ENCODE measurements at regions not wholly inside any gene's neighbourhood (a gene's known extent, or its start where the extent isn't known, plus 50 kb on each side); places are given as distances from the start of the nearest gene placed in this dataset.

DNA sequence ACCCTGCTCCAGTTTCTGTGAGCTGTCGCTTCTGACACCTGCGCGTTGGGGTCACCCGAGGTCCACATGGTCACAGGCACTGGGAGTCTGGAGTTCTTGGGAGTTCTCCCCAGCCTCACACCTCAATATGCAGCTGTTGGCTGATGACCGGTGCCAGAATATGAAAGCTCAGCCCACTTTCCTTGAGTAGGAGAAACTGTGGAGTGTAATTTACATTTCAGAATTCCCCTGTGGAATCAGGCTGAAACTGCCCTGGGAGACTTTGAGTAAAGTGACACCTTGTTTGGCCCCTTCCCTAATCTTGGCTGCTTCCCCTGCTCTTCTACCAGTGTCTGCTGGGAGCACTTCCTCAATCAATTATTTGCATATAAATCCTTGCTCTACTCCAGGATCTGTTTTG lies 255.9 kb downstream of the NFKBIZ start:
- intact Hi-C loops (cut with DNase I): no loop called here

DNA sequence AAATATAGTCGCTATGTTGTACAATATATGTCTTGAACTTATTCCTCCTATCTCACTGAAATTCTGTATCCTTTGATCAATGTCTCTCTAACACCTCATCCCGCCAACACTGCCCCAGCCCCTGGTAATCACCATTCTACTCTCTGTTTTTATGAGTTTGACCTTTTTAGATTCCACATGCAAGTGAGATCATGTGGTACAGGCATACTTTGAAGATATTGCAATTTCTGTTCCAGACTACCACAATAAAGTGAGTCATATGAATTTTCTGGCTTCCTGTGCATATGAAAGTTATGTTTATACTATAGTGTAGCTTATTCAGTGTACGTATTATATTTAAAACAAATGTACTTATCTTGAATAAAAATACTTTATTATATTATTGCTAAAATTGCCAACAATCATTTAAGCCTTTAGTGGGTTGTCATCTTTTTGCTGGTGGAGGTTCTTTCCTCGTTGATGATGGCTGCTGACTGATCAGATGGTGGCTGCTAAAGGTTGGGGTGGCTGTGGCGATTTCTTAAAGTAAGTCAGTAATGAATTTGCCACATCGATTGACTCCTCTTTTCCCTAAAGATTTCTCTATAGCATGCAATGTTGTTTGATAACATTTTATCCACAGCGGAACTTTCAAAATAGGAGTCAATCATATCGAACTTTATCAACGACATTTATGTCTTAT lies 257.2 kb downstream of the NFKBIZ start:
- no peaks in the 10 kb centered on the region for H3K36me3 ChIP-seq
- no peaks in the 10 kb centered on the region for H3K27me3 ChIP-seq
- H3K4me1 ChIP-seq: no peaks in the 10 kb centered on the region
- DNase-seq (ENCODE audit: low spot score in 2 of 2): no peak
- TF ChIP-seq, protein P1, sequence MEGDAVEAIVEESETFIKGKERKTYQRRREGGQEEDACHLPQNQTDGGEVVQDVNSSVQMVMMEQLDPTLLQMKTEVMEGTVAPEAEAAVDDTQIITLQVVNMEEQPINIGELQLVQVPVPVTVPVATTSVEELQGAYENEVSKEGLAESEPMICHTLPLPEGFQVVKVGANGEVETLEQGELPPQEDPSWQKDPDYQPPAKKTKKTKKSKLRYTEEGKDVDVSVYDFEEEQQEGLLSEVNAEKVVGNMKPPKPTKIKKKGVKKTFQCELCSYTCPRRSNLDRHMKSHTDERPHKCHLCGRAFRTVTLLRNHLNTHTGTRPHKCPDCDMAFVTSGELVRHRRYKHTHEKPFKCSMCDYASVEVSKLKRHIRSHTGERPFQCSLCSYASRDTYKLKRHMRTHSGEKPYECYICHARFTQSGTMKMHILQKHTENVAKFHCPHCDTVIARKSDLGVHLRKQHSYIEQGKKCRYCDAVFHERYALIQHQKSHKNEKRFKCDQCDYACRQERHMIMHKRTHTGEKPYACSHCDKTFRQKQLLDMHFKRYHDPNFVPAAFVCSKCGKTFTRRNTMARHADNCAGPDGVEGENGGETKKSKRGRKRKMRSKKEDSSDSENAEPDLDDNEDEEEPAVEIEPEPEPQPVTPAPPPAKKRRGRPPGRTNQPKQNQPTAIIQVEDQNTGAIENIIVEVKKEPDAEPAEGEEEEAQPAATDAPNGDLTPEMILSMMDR (IDR thresholded peaks at IDR 0.05): no peak
- no peak overlapping the region for H3K27ac ChIP-seq
- H3K4me3 ChIP-seq: no peak overlapping the region
- intact Hi-C loops (cut with DNase I): no loop called here
- peaks cover 0 to 16% of the 10 kb centered on the region in 2 donors for H3K9me3 ChIP-seq

More for the DNA sequence above, 255.9 kb downstream of the NFKBIZ start:
- no peak overlapping the region for H3K27ac ChIP-seq
- TF ChIP-seq, protein P1 (IDR thresholded peaks at IDR 0.05): no peak
- no peaks in the 10 kb centered on the region for H3K36me3 ChIP-seq
- no peaks in the 10 kb centered on the region for H3K4me1 ChIP-seq
- H3K27me3 ChIP-seq: no peaks in the 10 kb centered on the region
- DNase-seq (ENCODE audit: low spot score in 2 of 2): no peak
- peaks cover 0 to 16% of the 10 kb centered on the region in 2 donors for H3K9me3 ChIP-seq
- H3K4me3 ChIP-seq: no peak overlapping the region

DNA sequence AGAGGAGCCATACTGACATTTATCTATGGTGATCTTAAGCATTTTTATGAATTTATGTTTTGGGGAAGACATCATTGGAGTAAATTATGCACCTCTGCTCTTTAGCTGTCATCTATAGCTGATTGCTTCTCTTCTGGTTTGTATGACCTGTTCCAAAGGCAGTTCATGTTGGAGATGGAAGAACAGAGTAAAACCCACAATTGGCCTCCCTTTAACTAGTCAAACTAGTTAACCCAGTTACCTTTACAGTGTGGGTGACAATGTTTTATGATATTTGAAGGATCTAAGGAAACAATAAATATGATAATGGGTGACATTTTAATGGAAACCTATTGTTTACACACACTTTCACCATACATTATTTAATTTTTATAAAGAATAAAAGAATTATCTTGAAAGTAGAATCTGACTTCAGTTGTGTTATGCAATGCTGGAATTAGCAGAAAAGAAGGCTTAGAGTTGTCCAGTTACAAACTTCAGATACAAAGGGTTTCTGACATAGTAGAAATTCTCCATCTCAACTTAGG lies 263.5 kb downstream of the NFKBIZ start:
- Histone ChIP-seq H3K36me3 (no peaks in the 10 kb centered on the region), H3K4me3 (no peak overlapping the region), H3K9me3 (peaks cover 0 to 3% of the 10 kb centered on the region in 2 donors), H3K4me1 (no peaks in the 10 kb centered on the region), H3K27ac (no peak overlapping the region), H3K27me3 (no peaks in the 10 kb centered on the region)
- no peak for DNase-seq (ENCODE audit: low spot score in 2 of 2)
- TF ChIP-seq, protein P1 (IDR thresholded peaks at IDR 0.05): no peak
- intact Hi-C loops (cut with DNase I): no loop called here

DNA sequence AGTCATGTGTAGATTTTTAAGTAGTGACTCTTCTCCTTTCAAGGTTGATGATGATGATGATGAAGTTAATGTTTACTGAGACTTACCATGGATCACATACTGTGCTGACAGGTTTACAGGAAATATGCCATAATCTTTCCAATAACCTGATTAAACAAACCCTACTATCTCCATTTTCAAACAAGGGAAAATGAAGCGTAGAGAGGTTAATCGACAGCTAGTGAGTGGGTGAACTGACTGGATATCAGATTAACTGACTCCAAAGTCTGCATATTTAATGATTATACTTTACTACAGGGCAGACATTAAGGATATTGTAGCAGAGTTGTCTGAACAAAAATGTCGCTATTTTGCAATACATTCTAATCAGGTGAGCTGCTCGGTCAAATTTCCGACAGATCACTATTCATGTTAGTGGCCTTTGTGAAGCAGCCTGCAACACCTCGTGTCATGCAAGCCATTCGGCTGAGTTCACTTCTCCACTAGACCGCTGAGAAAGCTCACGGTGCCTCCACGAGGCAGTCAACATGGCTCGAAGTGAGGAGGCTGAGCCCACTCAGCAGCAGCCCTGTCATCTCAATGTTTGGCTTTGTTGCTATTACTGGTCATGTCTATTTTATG lies 264.2 kb downstream of the NFKBIZ start:
- no peak for DNase-seq (ENCODE audit: low spot score in 2 of 2)
- no peaks in the 10 kb centered on the region for H3K4me1 ChIP-seq
- H3K27ac ChIP-seq: peak overlapping the region in 1 of 2 donors; percentile 35
- no peaks in the 10 kb centered on the region for H3K27me3 ChIP-seq
- H3K9me3 ChIP-seq: no peaks in the 10 kb centered on the region
- no peak overlapping the region for H3K4me3 ChIP-seq
- TF ChIP-seq, protein P1 (IDR thresholded peaks at IDR 0.05): no peak
- H3K36me3 ChIP-seq: no peaks in the 10 kb centered on the region
- intact Hi-C loops (cut with DNase I): no loop called here

DNA sequence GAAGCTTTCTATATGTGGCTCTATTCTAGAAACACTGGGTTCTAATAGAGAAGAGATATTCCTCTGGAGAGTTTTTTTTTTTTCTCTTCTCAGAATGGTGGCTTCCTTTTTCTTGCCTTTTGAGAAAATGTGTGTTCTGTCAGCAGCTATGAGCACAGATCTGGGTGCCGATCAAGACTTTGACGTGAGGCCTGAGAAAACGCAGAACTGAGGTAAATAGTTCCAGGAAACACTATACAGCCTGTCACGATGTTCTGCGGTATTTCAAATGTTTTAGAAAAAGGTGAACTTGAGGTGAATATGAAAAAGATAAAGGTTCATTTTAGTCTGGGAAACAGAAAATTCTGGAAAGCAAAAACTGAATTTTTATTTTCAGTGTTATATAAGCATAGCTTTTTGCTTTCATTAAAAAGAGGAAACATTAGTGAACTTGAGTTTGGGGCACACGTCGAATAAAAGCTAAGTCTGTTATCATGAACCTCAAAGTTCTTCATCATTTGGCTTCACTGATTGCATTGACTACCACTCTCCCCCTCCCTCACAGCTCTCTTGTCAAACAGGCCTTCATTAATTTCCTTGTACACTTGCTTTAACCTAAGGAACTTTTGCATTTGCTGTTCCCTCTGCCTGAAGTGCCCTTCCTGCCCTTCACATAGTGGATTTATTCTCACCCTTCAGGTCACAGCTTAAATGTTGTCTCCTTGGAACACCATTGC lies 265.1 kb downstream of the NFKBIZ start:
- H3K4me3 ChIP-seq: no peak overlapping the region
- intact Hi-C loops (cut with DNase I): no loop called here
- no peaks in the 10 kb centered on the region for H3K27me3 ChIP-seq
- peak overlapping the region in 1 of 2 donors; percentile 35 for H3K27ac ChIP-seq
- H3K9me3 ChIP-seq: no peaks in the 10 kb centered on the region
- DNase-seq (ENCODE audit: low spot score in 2 of 2): no peak
- TF ChIP-seq, protein P1 (IDR thresholded peaks at IDR 0.05): no peak
- H3K4me1 ChIP-seq: no peaks in the 10 kb centered on the region
- H3K36me3 ChIP-seq: no peaks in the 10 kb centered on the region

Measured in ascending aorta (tissue), 2 donors.